ENCODE measurements at regions not wholly inside any gene's neighbourhood (a gene's known extent, or its start where the extent isn't known, plus 50 kb on each side); places are given as distances from the start of the nearest gene placed in this dataset.
"Not testable (repeated sequence)": the region's sequence is repeated elsewhere in the genome, so short reads cannot be mapped to it uniquely, and the experiment has no call there.

- FAIRE-seq: no peak
- no peak overlapping the region for H3K27ac ChIP-seq (ENCODE audit: low read depth in 1 of 3, low read length in 2 of 3)
- H3K4me1 ChIP-seq (ENCODE audit: control insufficient read depth in 3 of 3, insufficient read depth in 2 of 3, low read depth in 1 of 3, low read length in 2 of 3): peaks cover 0 to 5% (median 2%) of the 10 kb centered on the region in 3 donors
- peaks cover 0 to 13% of the 10 kb centered on the region in 2 donors for H3K9me3 ChIP-seq (ENCODE audit: control insufficient read depth in 2 of 2, insufficient read depth in 1 of 2, low read depth in 1 of 2, low read length in 1 of 2)
- peak in 1 of 2 donors; percentile 3 for DNase-seq
- no peaks in the 10 kb centered on the region for H3K36me3 ChIP-seq (ENCODE audit: control insufficient read depth in 3 of 3, insufficient read depth in 2 of 3, low read depth in 1 of 3, low read length in 3 of 3)
- H3K27me3 ChIP-seq (ENCODE audit: control insufficient read depth in 3 of 3, insufficient read depth in 3 of 3, low read length in 3 of 3): no peaks in the 10 kb centered on the region
- H3K4me3 ChIP-seq (ENCODE audit: low read depth in 1 of 3, low read length in 3 of 3): no peak overlapping the region
- WGBS, 3 donors: 63 to 72% (median 65%) methylated on average over 3 of the region's 3 CpGs
Observed at GRCh38 chr6:51139950-51140385, 321.3 kb downstream of the TFAP2B start.

- 80 to 88% (median 80%) methylated on average over 2 of the region's 2 CpGs for WGBS, 3 donors
- Histone ChIP-seq H3K4me1 (ENCODE audit: control insufficient read depth in 3 of 3, insufficient read depth in 2 of 3, low read depth in 1 of 3, low read length in 2 of 3) (peaks cover 0 to 5% (median 2%) of the 10 kb centered on the region in 3 donors), H3K4me3 (ENCODE audit: low read depth in 1 of 3, low read length in 3 of 3) (no peak overlapping the region), H3K27me3 (ENCODE audit: control insufficient read depth in 3 of 3, insufficient read depth in 3 of 3, low read length in 3 of 3) (no peaks in the 10 kb centered on the region), H3K9me3 (ENCODE audit: control insufficient read depth in 2 of 2, insufficient read depth in 1 of 2, low read depth in 1 of 2, low read length in 1 of 2) (peaks cover 0 to 6% of the 10 kb centered on the region in 2 donors), H3K36me3 (ENCODE audit: control insufficient read depth in 3 of 3, insufficient read depth in 2 of 3, low read depth in 1 of 3, low read length in 3 of 3) (no peaks in the 10 kb centered on the region), H3K27ac (ENCODE audit: low read depth in 1 of 3, low read length in 2 of 3) (no peak overlapping the region)
- FAIRE-seq (no peak), DNase-seq (no peak)
Observed at GRCh38 chr6:51141080-51141479, 322.4 kb downstream of the TFAP2B start.

- Histone ChIP-seq H3K4me3 (ENCODE audit: low read depth in 1 of 3, low read length in 3 of 3) (no peak overlapping the region), H3K36me3 (ENCODE audit: control insufficient read depth in 3 of 3, insufficient read depth in 2 of 3, low read depth in 1 of 3, low read length in 3 of 3) (no peaks in the 10 kb centered on the region), H3K9me3 (ENCODE audit: control insufficient read depth in 2 of 2, insufficient read depth in 1 of 2, low read depth in 1 of 2, low read length in 1 of 2) (no peaks in the 10 kb centered on the region), H3K27ac (ENCODE audit: low read depth in 1 of 3, low read length in 2 of 3) (no peak overlapping the region), H3K4me1 (ENCODE audit: control insufficient read depth in 3 of 3, insufficient read depth in 2 of 3, low read depth in 1 of 3, low read length in 2 of 3) (no peaks in the 10 kb centered on the region), H3K27me3 (ENCODE audit: control insufficient read depth in 3 of 3, insufficient read depth in 3 of 3, low read length in 3 of 3) (no peaks in the 10 kb centered on the region)
- whole genome bisulfite sequencing, 3 donors: 67 to 78% (median 75%) methylated on average over 3 of the region's 3 CpGs
- no peak for FAIRE-seq
- DNase-seq: no peak
Observed at GRCh38 chr6:51147756-51148155, 329.1 kb downstream of the TFAP2B start.

- Histone ChIP-seq H3K27me3 (ENCODE audit: control insufficient read depth in 3 of 3, insufficient read depth in 3 of 3, low read length in 3 of 3) (no peaks in the 10 kb centered on the region), H3K27ac (ENCODE audit: low read depth in 1 of 3, low read length in 2 of 3) (no peak overlapping the region), H3K4me1 (ENCODE audit: control insufficient read depth in 3 of 3, insufficient read depth in 2 of 3, low read depth in 1 of 3, low read length in 2 of 3) (no peaks in the 10 kb centered on the region), H3K9me3 (ENCODE audit: control insufficient read depth in 2 of 2, insufficient read depth in 1 of 2, low read depth in 1 of 2, low read length in 1 of 2) (no peaks in the 10 kb centered on the region), H3K36me3 (ENCODE audit: control insufficient read depth in 3 of 3, insufficient read depth in 2 of 3, low read depth in 1 of 3, low read length in 3 of 3) (no peaks in the 10 kb centered on the region), H3K4me3 (ENCODE audit: low read depth in 1 of 3, low read length in 3 of 3) (no peak overlapping the region)
- FAIRE-seq: no peak
- 76 to 78% (median 76%) methylated on average over 3 of the region's 3 CpGs for WGBS, 3 donors
- no peak for DNase-seq
Observed at GRCh38 chr6:51152594-51152993, 333.9 kb downstream of the TFAP2B start.

- DNase-seq (no peak), FAIRE-seq (no peak)
- Histone ChIP-seq H3K27ac (ENCODE audit: low read depth in 1 of 3, low read length in 2 of 3) (no peak overlapping the region), H3K9me3 (ENCODE audit: control insufficient read depth in 2 of 2, insufficient read depth in 1 of 2, low read depth in 1 of 2, low read length in 1 of 2) (no peaks in the 10 kb centered on the region), H3K27me3 (ENCODE audit: control insufficient read depth in 3 of 3, insufficient read depth in 3 of 3, low read length in 3 of 3) (no peaks in the 10 kb centered on the region), H3K4me1 (ENCODE audit: control insufficient read depth in 3 of 3, insufficient read depth in 2 of 3, low read depth in 1 of 3, low read length in 2 of 3) (no peaks in the 10 kb centered on the region), H3K4me3 (ENCODE audit: low read depth in 1 of 3, low read length in 3 of 3) (no peak overlapping the region), H3K36me3 (ENCODE audit: control insufficient read depth in 3 of 3, insufficient read depth in 2 of 3, low read depth in 1 of 3, low read length in 3 of 3) (no peaks in the 10 kb centered on the region)
- 4 to 24% (median 7%) methylated on average over 2 of the region's 2 CpGs for WGBS, 3 donors
Observed at GRCh38 chr6:51153109-51153508, 334.4 kb downstream of the TFAP2B start.

GRCh38 chr6:51154925-51155324 lies 336.3 kb downstream of the TFAP2B start:
- H3K36me3 ChIP-seq (ENCODE audit: control insufficient read depth in 3 of 3, insufficient read depth in 2 of 3, low read depth in 1 of 3, low read length in 3 of 3); H3K27ac ChIP-seq (ENCODE audit: low read depth in 1 of 3, low read length in 2 of 3); H3K9me3 ChIP-seq (ENCODE audit: control insufficient read depth in 2 of 2, insufficient read depth in 1 of 2, low read depth in 1 of 2, low read length in 1 of 2); H3K4me1 ChIP-seq (ENCODE audit: control insufficient read depth in 3 of 3, insufficient read depth in 2 of 3, low read depth in 1 of 3, low read length in 2 of 3); H3K27me3 ChIP-seq (ENCODE audit: control insufficient read depth in 3 of 3, insufficient read depth in 3 of 3, low read length in 3 of 3); H3K4me3 ChIP-seq (ENCODE audit: low read depth in 1 of 3, low read length in 3 of 3); FAIRE-seq; DNase-seq: not testable (repeated sequence)
- WGBS, 3 donors: 64 to 74% (median 71%) methylated on average over 1 of the region's 1 CpG

GRCh38 chr6:51159260-51159659 lies 340.6 kb downstream of the TFAP2B start:
- H3K4me1 ChIP-seq (ENCODE audit: control insufficient read depth in 3 of 3, insufficient read depth in 2 of 3, low read depth in 1 of 3, low read length in 2 of 3); H3K36me3 ChIP-seq (ENCODE audit: control insufficient read depth in 3 of 3, insufficient read depth in 2 of 3, low read depth in 1 of 3, low read length in 3 of 3); H3K27ac ChIP-seq (ENCODE audit: low read depth in 1 of 3, low read length in 2 of 3); H3K9me3 ChIP-seq (ENCODE audit: control insufficient read depth in 2 of 2, insufficient read depth in 1 of 2, low read depth in 1 of 2, low read length in 1 of 2); H3K4me3 ChIP-seq (ENCODE audit: low read depth in 1 of 3, low read length in 3 of 3); DNase-seq; FAIRE-seq; H3K27me3 ChIP-seq (ENCODE audit: control insufficient read depth in 3 of 3, insufficient read depth in 3 of 3, low read length in 3 of 3): not testable (repeated sequence)
- WGBS, 3 donors: 46 to 49% (median 48%) methylated on average over 1 of the region's 1 CpG

GRCh38 chr6:51161752-51162151 lies 343.1 kb downstream of the TFAP2B start:
- no peaks in the 10 kb centered on the region for H3K27me3 ChIP-seq (ENCODE audit: control insufficient read depth in 3 of 3, insufficient read depth in 3 of 3, low read length in 3 of 3)
- H3K9me3 ChIP-seq (ENCODE audit: control insufficient read depth in 2 of 2, insufficient read depth in 1 of 2, low read depth in 1 of 2, low read length in 1 of 2): no peaks in the 10 kb centered on the region

GRCh38 chr6:51163843-51164529 lies 345.3 kb downstream of the TFAP2B start:
- FAIRE-seq (no peak), DNase-seq (no peak)
- H3K4me3 ChIP-seq (ENCODE audit: low read depth in 1 of 3, low read length in 3 of 3): no peak overlapping the region
- 62 to 73% (median 65%) methylated on average over 6 of the region's 6 CpGs for WGBS, 3 donors
- H3K9me3 ChIP-seq (ENCODE audit: control insufficient read depth in 2 of 2, insufficient read depth in 1 of 2, low read depth in 1 of 2, low read length in 1 of 2): no peaks in the 10 kb centered on the region
- H3K4me1 ChIP-seq (ENCODE audit: control insufficient read depth in 3 of 3, insufficient read depth in 2 of 3, low read depth in 1 of 3, low read length in 2 of 3): no peaks in the 10 kb centered on the region
- H3K27me3 ChIP-seq (ENCODE audit: control insufficient read depth in 3 of 3, insufficient read depth in 3 of 3, low read length in 3 of 3): no peaks in the 10 kb centered on the region
- H3K36me3 ChIP-seq (ENCODE audit: control insufficient read depth in 3 of 3, insufficient read depth in 2 of 3, low read depth in 1 of 3, low read length in 3 of 3): no peaks in the 10 kb centered on the region
- H3K27ac ChIP-seq (ENCODE audit: low read depth in 1 of 3, low read length in 2 of 3): no peak overlapping the region

More at GRCh38 chr6:51161752-51162151, 343.1 kb downstream of the TFAP2B start:
- no peak for FAIRE-seq
- no peak overlapping the region for H3K27ac ChIP-seq (ENCODE audit: low read depth in 1 of 3, low read length in 2 of 3)
- DNase-seq: no peak
- no peak overlapping the region for H3K4me3 ChIP-seq (ENCODE audit: low read depth in 1 of 3, low read length in 3 of 3)
- H3K4me1 ChIP-seq (ENCODE audit: control insufficient read depth in 3 of 3, insufficient read depth in 2 of 3, low read depth in 1 of 3, low read length in 2 of 3): no peaks in the 10 kb centered on the region
- H3K36me3 ChIP-seq (ENCODE audit: control insufficient read depth in 3 of 3, insufficient read depth in 2 of 3, low read depth in 1 of 3, low read length in 3 of 3): no peaks in the 10 kb centered on the region

All from small intestine (tissue), 7 donors.